K562 (cell line): ENCODE measurements at regions not wholly inside any gene's neighbourhood (a gene's known extent, or its start where the extent isn't known, plus 50 kb on each side); places are given as distances from the start of the nearest gene placed in this dataset.
A peak's percentile ranks its signal among the peaks of the same experiment; 100 is the strongest.

Experiments used
- CTBP1 ChIP-seq: fragments of 450-650 bp; IDR thresholded peaks from 2 replicates; pipeline ENCODE4 v1.6.1; 2016; ENCODE audit warnings: borderline replicate concordance
- FOXA1 ChIP-seq: fragments of 450-650 bp; IDR thresholded peaks from 2 replicates; pipeline ENCODE4 v1.6.1; 2016; ENCODE audit warnings: mild to moderate bottlenecking, borderline replicate concordance
- GATAD2A ChIP-seq: fragments of 450-650 bp; IDR thresholded peaks from 2 replicates; pipeline ENCODE4 v1.6.1; 2017
- HDAC2 ChIP-seq: fragments of 450-650 bp; IDR thresholded peaks from 2 replicates; pipeline ENCODE4 v1.6.1; 2016; ENCODE audit warnings: mild to moderate bottlenecking
- RBM39 ChIP-seq: fragments of 200-400 bp; formaldehyde crosslinking; optimal IDR thresholded peaks from 2 replicates; pipeline ENCODE3; 2018; ENCODE audit warnings: low read depth, low read length
- SMARCE1 ChIP-seq: fragments of 450-650 bp; IDR thresholded peaks from 2 replicates; pipeline ENCODE4 v1.7.1; 2016; ENCODE audit warnings: mild to moderate bottlenecking
- WHSC1 ChIP-seq: IDR thresholded peaks from one replicate; pipeline ENCODE4 v1.6.1; 2012; ENCODE audit warnings: low read length, control low read depth, inconsistent platforms
- XRCC3 ChIP-seq: fragments of 450-650 bp; IDR thresholded peaks from 2 replicates; pipeline ENCODE4 v1.6.1; 2017; ENCODE audit warnings: mild to moderate bottlenecking, moderate library complexity
- ZBTB17 ChIP-seq: fragments of 450-650 bp; formaldehyde crosslinking; IDR thresholded peaks from 2 replicates; pipeline ENCODE4 v1.4.0; 2020; ENCODE audit warnings: mild to moderate bottlenecking
- ZNF232 ChIP-seq: sonication (generic); formaldehyde crosslinking; IDR thresholded peaks from 2 replicates; pipeline ENCODE4 v1.8.0; 2022; ENCODE audit warnings: mild to moderate bottlenecking, missing genetic modification reagents
- ZNF384 ChIP-seq: IDR thresholded peaks from 2 replicates; pipeline ENCODE4 v1.6.1; 2012; ENCODE audit warnings: low read depth, low read length, improper control_type of control experiment
- TF ChIP-seq, protein P1 (sequence below): fragments of 250-450 bp; sonication (Bioruptor Pico); IDR thresholded peaks from 2 replicates; pipeline ENCODE4 v1.8.0; 2021; ENCODE audit warnings: borderline replicate concordance, mild to moderate bottlenecking, moderate library complexity; ENCODE audit not compliant: poor library complexity, severe bottlenecking
- TF ChIP-seq, protein P2 (sequence below): sonication (generic); IDR thresholded peaks from 2 replicates; pipeline ENCODE4 v1.6.1; 2016
- TF ChIP-seq, protein P3 (sequence below): IDR thresholded peaks from 2 replicates; pipeline ENCODE4 v1.6.1; 2016; ENCODE audit warnings: missing genetic modification characterization, missing compliant biosample characterization
- TF ChIP-seq, protein P4 (sequence below), 2 experiments: IDR thresholded peaks in 1 of 2; conservative IDR thresholded peaks in 1 of 2; 2 replicates each; pipeline ENCODE4 v1.6.1; 2016; ENCODE audit warnings: low read depth in 2 of 2, mild to moderate bottlenecking in 1 of 2, missing compliant biosample characterization in 1 of 2, missing genetic modification characterization in 1 of 2, moderate library complexity in 1 of 2
- TF ChIP-seq, protein P5 (sequence below): fragments of 450-650 bp; formaldehyde crosslinking; conservative IDR thresholded peaks from 2 replicates; pipeline ENCODE4 v1.4.0; 2022; ENCODE audit warnings: mild to moderate bottlenecking, missing genetic modification characterization

DNA sequence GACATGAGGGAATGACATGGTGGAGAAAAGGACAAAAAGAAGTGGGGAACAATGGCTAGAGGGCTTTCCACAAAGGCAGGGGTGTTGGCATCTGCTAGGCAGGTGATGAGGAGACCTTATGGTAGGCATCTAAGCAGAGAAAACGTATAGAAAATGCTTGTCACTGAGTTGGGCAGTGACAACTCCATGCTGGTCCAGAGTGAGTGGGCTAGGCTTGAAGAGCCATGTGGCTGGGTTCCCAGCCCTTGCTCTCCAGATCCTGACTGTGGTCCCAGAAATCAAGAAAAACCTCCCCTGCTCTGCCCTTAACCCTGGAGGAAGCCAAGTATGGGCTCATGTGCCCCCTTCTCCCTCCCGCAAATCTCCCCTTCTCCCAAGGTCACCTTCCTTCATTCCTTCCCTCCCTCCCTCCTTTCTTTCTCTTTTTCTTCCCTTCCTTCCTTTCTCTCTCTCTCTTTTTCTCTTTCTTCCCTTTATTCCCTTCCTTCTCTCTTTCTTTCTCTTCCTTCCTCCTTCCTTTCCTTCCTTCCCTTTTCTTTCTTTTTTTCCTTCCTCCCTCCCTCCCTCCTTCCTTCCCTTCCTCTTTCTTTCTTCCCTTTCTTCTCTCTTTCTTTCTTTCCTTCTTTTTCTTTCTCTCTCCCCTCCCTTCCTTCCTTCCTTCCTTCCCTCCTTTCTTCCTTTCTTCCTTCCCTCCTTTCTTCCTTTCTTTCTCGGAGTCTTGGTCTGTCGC is 102.8 kb downstream of the NAV1 start (continued):
- TF ChIP-seq, protein P1, sequence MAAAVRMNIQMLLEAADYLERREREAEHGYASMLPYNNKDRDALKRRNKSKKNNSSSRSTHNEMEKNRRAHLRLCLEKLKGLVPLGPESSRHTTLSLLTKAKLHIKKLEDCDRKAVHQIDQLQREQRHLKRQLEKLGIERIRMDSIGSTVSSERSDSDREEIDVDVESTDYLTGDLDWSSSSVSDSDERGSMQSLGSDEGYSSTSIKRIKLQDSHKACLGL (CRISPR knock-in tag), result no peak
- TF ChIP-seq FOXA1 (no peak), GATAD2A (0 out of 2 replicates have a peak, but pooled peaks have one; percentile 60), ZNF232 (CRISPR knock-in tag) (no peak), WHSC1 (no peak), HDAC2 (0 out of 2 replicates have a peak, but pooled peaks have one; percentile 26), ZBTB17 (CRISPR knock-in tag) (no peak), XRCC3 (no peak), CTBP1 (no peak), SMARCE1 (no peak), RBM39 (no peak), ZNF384 (no peak)
- TF ChIP-seq, protein P2, sequence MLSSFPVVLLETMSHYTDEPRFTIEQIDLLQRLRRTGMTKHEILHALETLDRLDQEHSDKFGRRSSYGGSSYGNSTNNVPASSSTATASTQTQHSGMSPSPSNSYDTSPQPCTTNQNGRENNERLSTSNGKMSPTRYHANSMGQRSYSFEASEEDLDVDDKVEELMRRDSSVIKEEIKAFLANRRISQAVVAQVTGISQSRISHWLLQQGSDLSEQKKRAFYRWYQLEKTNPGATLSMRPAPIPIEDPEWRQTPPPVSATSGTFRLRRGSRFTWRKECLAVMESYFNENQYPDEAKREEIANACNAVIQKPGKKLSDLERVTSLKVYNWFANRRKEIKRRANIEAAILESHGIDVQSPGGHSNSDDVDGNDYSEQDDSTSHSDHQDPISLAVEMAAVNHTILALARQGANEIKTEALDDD, result no peak
- TF ChIP-seq, protein P3, sequence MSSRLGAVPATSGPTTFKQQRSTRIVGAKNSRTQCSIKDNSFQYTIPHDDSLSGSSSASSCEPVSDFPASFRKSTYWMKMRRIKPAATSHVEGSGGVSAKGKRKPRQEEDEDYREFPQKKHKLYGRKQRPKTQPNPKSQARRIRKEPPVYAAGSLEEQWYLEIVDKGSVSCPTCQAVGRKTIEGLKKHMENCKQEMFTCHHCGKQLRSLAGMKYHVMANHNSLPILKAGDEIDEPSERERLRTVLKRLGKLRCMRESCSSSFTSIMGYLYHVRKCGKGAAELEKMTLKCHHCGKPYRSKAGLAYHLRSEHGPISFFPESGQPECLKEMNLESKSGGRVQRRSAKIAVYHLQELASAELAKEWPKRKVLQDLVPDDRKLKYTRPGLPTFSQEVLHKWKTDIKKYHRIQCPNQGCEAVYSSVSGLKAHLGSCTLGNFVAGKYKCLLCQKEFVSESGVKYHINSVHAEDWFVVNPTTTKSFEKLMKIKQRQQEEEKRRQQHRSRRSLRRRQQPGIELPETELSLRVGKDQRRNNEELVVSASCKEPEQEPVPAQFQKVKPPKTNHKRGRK, result peak; percentile 96
- TF ChIP-seq, protein P4, sequence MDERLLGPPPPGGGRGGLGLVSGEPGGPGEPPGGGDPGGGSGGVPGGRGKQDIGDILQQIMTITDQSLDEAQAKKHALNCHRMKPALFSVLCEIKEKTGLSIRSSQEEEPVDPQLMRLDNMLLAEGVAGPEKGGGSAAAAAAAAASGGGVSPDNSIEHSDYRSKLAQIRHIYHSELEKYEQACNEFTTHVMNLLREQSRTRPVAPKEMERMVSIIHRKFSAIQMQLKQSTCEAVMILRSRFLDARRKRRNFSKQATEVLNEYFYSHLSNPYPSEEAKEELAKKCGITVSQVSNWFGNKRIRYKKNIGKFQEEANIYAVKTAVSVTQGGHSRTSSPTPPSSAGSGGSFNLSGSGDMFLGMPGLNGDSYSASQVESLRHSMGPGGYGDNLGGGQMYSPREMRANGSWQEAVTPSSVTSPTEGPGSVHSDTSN (CRISPR knock-in tag; IDR thresholded peaks at IDR 0.05; ENCODE audit: low read depth), result no peak
- TF ChIP-seq, protein P4 (tag; conservative IDR thresholded peaks at IDR 0.05; ENCODE audit: low read depth), result no peak
- TF ChIP-seq, protein P5, sequence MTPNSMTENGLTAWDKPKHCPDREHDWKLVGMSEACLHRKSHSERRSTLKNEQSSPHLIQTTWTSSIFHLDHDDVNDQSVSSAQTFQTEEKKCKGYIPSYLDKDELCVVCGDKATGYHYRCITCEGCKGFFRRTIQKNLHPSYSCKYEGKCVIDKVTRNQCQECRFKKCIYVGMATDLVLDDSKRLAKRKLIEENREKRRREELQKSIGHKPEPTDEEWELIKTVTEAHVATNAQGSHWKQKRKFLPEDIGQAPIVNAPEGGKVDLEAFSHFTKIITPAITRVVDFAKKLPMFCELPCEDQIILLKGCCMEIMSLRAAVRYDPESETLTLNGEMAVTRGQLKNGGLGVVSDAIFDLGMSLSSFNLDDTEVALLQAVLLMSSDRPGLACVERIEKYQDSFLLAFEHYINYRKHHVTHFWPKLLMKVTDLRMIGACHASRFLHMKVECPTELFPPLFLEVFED (CRISPR knock-in tag), result peak; percentile 86
